Astrocyte (in vitro differentiated cells and primary cell): ENCODE measurements at regions not wholly inside any gene's neighbourhood (a gene's known extent, or its start where the extent isn't known, plus 50 kb on each side); places are given as distances from the start of the nearest gene placed in this dataset.

Experiments
- DNase-seq: peaks from one replicate; pipeline ENCODE4 v3.0.0-alpha.2; 2010; ENCODE audit warnings: low read depth
- FAIRE-seq: peaks from 2 replicates; lab custom pipeline; 2011; peaks lifted over from hg19 to GRCh38; lab: Jason Lieb, UNC
- H2AFZ ChIP-seq: 2 replicates; pipeline ENCODE4 v1.6.0; 2012; ENCODE audit warnings: low read depth, low read length, inconsistent platforms
- H3K27ac ChIP-seq: 2 replicates; pipeline ENCODE4 v1.5.1; 2011; ENCODE audit warnings: low read depth, low read length, inconsistent platforms
- H3K27me3 ChIP-seq: 2 replicates; pipeline ENCODE4 v1.6.0; 2011; ENCODE audit warnings: low read length, inconsistent platforms; ENCODE audit not compliant: insufficient read depth
- H3K36me3 ChIP-seq: 2 replicates; pipeline ENCODE4 v1.5.1; 2011; ENCODE audit warnings: low read length, inconsistent platforms; ENCODE audit not compliant: insufficient read depth
- H3K4me1 ChIP-seq: 2 replicates; pipeline ENCODE4 v1.5.1; 2011; ENCODE audit warnings: low read length, inconsistent platforms; ENCODE audit not compliant: insufficient read depth
- H3K4me2 ChIP-seq: 2 replicates; pipeline ENCODE4 v1.6.0; 2012; ENCODE audit warnings: low read length, inconsistent platforms
- H3K4me3 ChIP-seq: 2 replicates; pipeline ENCODE4 v1.5.1; 2011; ENCODE audit warnings: low read depth, mild to moderate bottlenecking, low read length, inconsistent platforms; ENCODE audit not compliant: insufficient read depth
- H3K79me2 ChIP-seq: 2 replicates; pipeline ENCODE4 v1.6.0; 2012; ENCODE audit warnings: mild to moderate bottlenecking, low read length, inconsistent platforms; ENCODE audit not compliant: insufficient read depth
- H3K9ac ChIP-seq: 2 replicates; pipeline ENCODE4 v1.6.0; 2012; ENCODE audit warnings: mild to moderate bottlenecking, low read length, inconsistent platforms
- H3K9me3 ChIP-seq: 2 replicates; pipeline ENCODE4 v1.5.1; 2012; ENCODE audit warnings: low read depth, mild to moderate bottlenecking, low read length, inconsistent platforms; ENCODE audit not compliant: insufficient read depth
- H4K20me1 ChIP-seq: 2 replicates; pipeline ENCODE4 v1.6.0; 2012; ENCODE audit warnings: low read length, inconsistent platforms; ENCODE audit not compliant: insufficient read depth
- H3K27ac Mint-ChIP-seq: one replicate; pipeline ENCODE4 v1.8.0; 2021; ENCODE audit warnings: mild to moderate bottlenecking, mixed read lengths; ENCODE audit not compliant: unreplicated experiment
- H3K27me3 Mint-ChIP-seq: one replicate; pipeline ENCODE4 v1.8.0; 2021; ENCODE audit warnings: low read depth, mixed read lengths; ENCODE audit not compliant: unreplicated experiment
- H3K36me3 Mint-ChIP-seq: one replicate; pipeline ENCODE4 v1.8.0; 2021; ENCODE audit warnings: low read depth, mixed read lengths; ENCODE audit not compliant: unreplicated experiment
- H3K4me1 Mint-ChIP-seq: one replicate; pipeline ENCODE4 v1.8.0; 2021; ENCODE audit warnings: low read depth, mixed read lengths; ENCODE audit not compliant: unreplicated experiment
- H3K4me3 Mint-ChIP-seq: one replicate; pipeline ENCODE4 v1.8.0; 2021; ENCODE audit warnings: mild to moderate bottlenecking, moderate library complexity, mixed read lengths; ENCODE audit not compliant: unreplicated experiment
- H3K9me3 Mint-ChIP-seq: one replicate; pipeline ENCODE4 v1.8.0; 2021; ENCODE audit warnings: mild to moderate bottlenecking, mixed read lengths; ENCODE audit not compliant: unreplicated experiment
- CTCF ChIP-seq: IDR thresholded peaks from 2 replicates; pipeline ENCODE4 v1.5.1; 2011; ENCODE audit warnings: low read depth, mild to moderate bottlenecking, inconsistent platforms, low read length, moderate library complexity; ENCODE audit not compliant: insufficient read depth
- EZH2 ChIP-seq: IDR thresholded peaks from 2 replicates; pipeline ENCODE4 v1.6.1; 2012; ENCODE audit warnings: mild to moderate bottlenecking, low read length, inconsistent platforms; ENCODE audit not compliant: insufficient read depth

- DNase-seq = no peak
- Mint-ChIP-seq H3K4me1 (no peaks in the 10 kb centered on the region), H3K4me3 (no peak overlapping the region), H3K9me3 (peaks cover 14% of the 10 kb centered on the region), H3K27me3 (peaks cover 3% of the 10 kb centered on the region), H3K36me3 (peaks cover 2% of the 10 kb centered on the region), H3K27ac (no peak overlapping the region)
- Histone ChIP-seq H3K4me3 (no peak overlapping the region), H3K79me2 (no peaks in the 10 kb centered on the region), H3K27ac (no peak overlapping the region), H2AFZ (no peak overlapping the region), H3K4me2 (no peak overlapping the region), H3K36me3 (no peaks in the 10 kb centered on the region), H4K20me1 (no peaks in the 10 kb centered on the region), H3K9ac (no peak overlapping the region), H3K27me3 (no peaks in the 10 kb centered on the region), H3K9me3 (peaks cover 9% of the 10 kb centered on the region), H3K4me1 (no peaks in the 10 kb centered on the region)
- FAIRE-seq = no peak
- TF ChIP-seq EZH2 = no peak
- no peak for TF ChIP-seq CTCF
Observed at GRCh38 chr18:78861116-78861515, 118.5 kb upstream of the SALL3 start.

GRCh38 chr18:78861706-78862105 is 117.9 kb upstream of the SALL3 start:
- Histone ChIP-seq H3K36me3 (no peaks in the 10 kb centered on the region), H3K4me2 (no peak overlapping the region), H4K20me1 (no peaks in the 10 kb centered on the region), H3K4me1 (no peaks in the 10 kb centered on the region), H3K9ac (no peak overlapping the region), H3K79me2 (no peaks in the 10 kb centered on the region), H3K9me3 (peaks cover 9% of the 10 kb centered on the region), H3K4me3 (no peak overlapping the region), H2AFZ (no peak overlapping the region), H3K27ac (no peak overlapping the region), H3K27me3 (no peaks in the 10 kb centered on the region)
- FAIRE-seq = no peak
- Mint-ChIP-seq H3K4me1 (no peaks in the 10 kb centered on the region), H3K27ac (no peak overlapping the region), H3K4me3 (no peak overlapping the region), H3K27me3 (peaks cover 3% of the 10 kb centered on the region), H3K9me3 (peaks cover 14% of the 10 kb centered on the region), H3K36me3 (no peaks in the 10 kb centered on the region)
- no peak for DNase-seq
- TF ChIP-seq CTCF (no peak), EZH2 (no peak)

- TF ChIP-seq CTCF = no peak
- Histone ChIP-seq H3K4me2 (no peak overlapping the region), H3K27ac (no peak overlapping the region), H3K9me3 (peaks cover 9% of the 10 kb centered on the region), H3K4me3 (no peak overlapping the region), H3K4me1 (no peaks in the 10 kb centered on the region), H2AFZ (no peak overlapping the region), H3K79me2 (no peaks in the 10 kb centered on the region), H3K36me3 (no peaks in the 10 kb centered on the region), H3K9ac (no peak overlapping the region), H4K20me1 (no peaks in the 10 kb centered on the region), H3K27me3 (no peaks in the 10 kb centered on the region)
- no peak for FAIRE-seq
- Mint-ChIP-seq H3K27me3 (peaks cover 3% of the 10 kb centered on the region), H3K36me3 (no peaks in the 10 kb centered on the region), H3K27ac (no peak overlapping the region), H3K4me1 (no peaks in the 10 kb centered on the region), H3K4me3 (no peak overlapping the region), H3K9me3 (peaks cover 14% of the 10 kb centered on the region)
- DNase-seq = no peak
Observed at GRCh38 chr18:78862395-78862794, 117.2 kb upstream of the SALL3 start.
